PC-9 (cell line): ENCODE measurements at regions not wholly inside any gene's neighbourhood (a gene's known extent, or its start where the extent isn't known, plus 50 kb on each side); places are given as distances from the start of the nearest gene placed in this dataset.

Experiments used
- BruUV-seq: library from RNA; stranded (reverse); fragments of 400-500 nt; replicated peaks from 2 replicates; lab custom pipeline; 2021; lab: Mats Ljungman, UMichigan
- CTCF ChIA-PET: fragments of 300-600 bp; sonication (Branson Sonifier 250); formaldehyde crosslinking; loops from one replicate; lab custom pipeline; 2022; ENCODE audit warnings: antibody characterized with exemption; lab: Charles Lee
- POLR2A ChIA-PET: fragments of 300-600 bp; sonication (Branson Sonifier 250); formaldehyde crosslinking; loops from one replicate; lab custom pipeline; 2022; ENCODE audit warnings: antibody characterized with exemption; ENCODE audit not compliant: unreplicated experiment; lab: Charles Lee
- DNase-seq, 2 experiments: peaks; one replicate each; pipeline versions ENCODE4 v3.0.0 to v3.0.0-alpha.2; 2015 to 2022; ENCODE audit warnings: mixed read lengths in 1 of 2
- H2AFZ ChIP-seq: fragments of 200-600 bp; sonication (generic); 2 replicates; pipeline ENCODE4 v1.8.1; 2017; ENCODE audit warnings: antibody characterized with exemption
- H3F3A ChIP-seq: fragments of 200-600 bp; sonication (generic); 2 replicates; pipeline ENCODE4 v1.8.1; 2017; ENCODE audit warnings: antibody characterized with exemption, mild to moderate bottlenecking, low read depth; ENCODE audit not compliant: insufficient read depth
- H3K27ac ChIP-seq: fragments of 200-600 bp; sonication (generic); 2 replicates; pipeline ENCODE4 v1.6.1; 2016; ENCODE audit warnings: mixed run types
- H3K27me3 ChIP-seq: fragments of 200-600 bp; sonication (generic); 2 replicates; pipeline ENCODE4 v1.6.1; 2016; ENCODE audit warnings: low read depth, mixed run types; ENCODE audit not compliant: insufficient read depth
- H3K36me3 ChIP-seq: fragments of 200-600 bp; sonication (generic); 2 replicates; pipeline ENCODE4 v1.6.1; 2016; ENCODE audit warnings: low read depth, mixed run types
- H3K4me1 ChIP-seq: fragments of 200-600 bp; sonication (generic); replicated peaks from 2 replicates; pipeline ENCODE4 v1.6.1; 2016; ENCODE audit warnings: mixed run types; ENCODE audit not compliant: insufficient read depth
- H3K4me2 ChIP-seq: fragments of 200-600 bp; sonication (generic); 2 replicates; pipeline ENCODE4 v1.6.1; 2017; ENCODE audit warnings: mixed run types
- H3K4me3 ChIP-seq: fragments of 200-600 bp; sonication (generic); 2 replicates; pipeline ENCODE4 v1.6.1; 2016; ENCODE audit warnings: mixed run types
- H3K79me2 ChIP-seq: fragments of 200-600 bp; sonication (generic); 2 replicates; pipeline ENCODE4 v1.6.1; 2017; ENCODE audit warnings: low read depth, mixed run types
- H3K9me2 ChIP-seq: fragments of 200-600 bp; sonication (generic); 2 replicates; pipeline ENCODE4 v1.8.1; 2017; ENCODE audit warnings: mild to moderate bottlenecking; ENCODE audit not compliant: insufficient read depth
- H3K9me3 ChIP-seq: fragments of 200-600 bp; sonication (generic); 2 replicates; pipeline ENCODE4 v1.8.1; 2016; ENCODE audit warnings: low read depth; ENCODE audit not compliant: insufficient read depth
- H4K20me1 ChIP-seq: fragments of 200-600 bp; sonication (generic); 2 replicates; pipeline ENCODE4 v1.8.1; 2017; ENCODE audit not compliant: insufficient read depth
- EZH2 ChIP-seq: fragments of 200-600 bp; sonication (generic); IDR thresholded peaks from 2 replicates; pipeline ENCODE4 v1.8.0; 2017; ENCODE audit warnings: antibody characterized with exemption, low read depth
- intact Hi-C: fragments of 100-400 bp; cut with micrococcal nuclease; formaldehyde crosslinking; loops from one replicate; pipeline ENCODE4 v1.10.0; 2022; ENCODE audit not compliant: unreplicated experiment
- TF ChIP-seq, protein P1 (sequence below): fragments of 200-600 bp; sonication (generic); conservative IDR thresholded peaks from 2 replicates; pipeline ENCODE4 v1.6.1; 2017; ENCODE audit warnings: mixed run types, antibody characterized with exemption, mild to moderate bottlenecking, moderate library complexity

DNA sequence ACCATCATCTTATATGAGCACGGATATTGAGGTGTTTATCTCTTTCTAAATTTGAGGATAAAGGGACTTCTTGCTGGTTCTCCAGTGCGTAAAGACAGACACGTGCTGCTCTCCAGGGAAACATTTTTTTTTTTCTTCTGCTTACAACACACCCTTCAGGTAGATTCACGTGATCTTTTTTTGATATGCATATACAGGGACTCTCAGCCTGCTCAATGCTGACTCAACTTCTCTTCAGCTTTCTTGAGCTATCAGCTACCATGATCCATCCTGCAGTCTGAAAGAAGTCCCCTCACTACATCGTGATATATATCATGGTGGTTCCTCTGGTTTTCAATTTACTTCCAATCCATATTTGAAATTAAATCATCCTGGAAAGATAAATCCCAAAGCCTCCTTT is 87.1 kb upstream of the SLITRK3 start:
- Histone ChIP-seq H2AFZ (no peak overlapping the region), H4K20me1 (no peaks in the 10 kb centered on the region), H3F3A (no peaks in the 10 kb centered on the region), H3K36me3 (no peaks in the 10 kb centered on the region), H3K4me1 (no peaks in the 10 kb centered on the region), H3K9me2 (0 out of 2 replicates have a peak, but pooled peaks cover 3% of the 10 kb centered on the region), H3K4me2 (no peak overlapping the region), H3K4me3 (no peak overlapping the region), H3K79me2 (no peaks in the 10 kb centered on the region), H3K27me3 (no peaks in the 10 kb centered on the region), H3K27ac (no peak overlapping the region), H3K9me3 (no peaks in the 10 kb centered on the region; the same call in 1 of the 2 replicates)
- intact Hi-C loops = no loop called here
- DNase-seq = no peak
- ChIA-PET POLR2A (no interaction called here), CTCF (no interaction called here)
- BruUV-seq = no TSS peak
- no peak for TF ChIP-seq EZH2

DNA sequence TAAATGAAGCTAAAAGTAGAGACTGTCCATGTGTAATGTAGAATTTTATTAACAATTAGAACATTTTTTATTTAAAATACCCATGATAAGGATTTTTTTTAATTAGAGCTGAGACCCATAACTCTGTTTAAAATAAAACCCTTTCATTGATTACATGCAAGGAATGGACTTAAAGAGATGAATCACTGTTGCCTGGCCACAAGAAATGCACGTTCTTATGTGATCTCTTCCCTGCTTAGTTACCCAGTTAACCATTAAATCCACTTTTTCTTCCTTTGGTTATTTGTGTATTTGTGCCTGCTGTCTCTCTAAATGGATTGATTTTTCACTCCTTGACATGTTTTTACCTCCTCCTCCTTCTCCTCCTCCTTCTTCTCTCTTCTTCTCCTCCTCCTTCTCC is 83.3 kb upstream of the SLITRK3 start:
- no TSS peak for BruUV-seq
- CTCF ChIA-PET = no interaction called here

DNA sequence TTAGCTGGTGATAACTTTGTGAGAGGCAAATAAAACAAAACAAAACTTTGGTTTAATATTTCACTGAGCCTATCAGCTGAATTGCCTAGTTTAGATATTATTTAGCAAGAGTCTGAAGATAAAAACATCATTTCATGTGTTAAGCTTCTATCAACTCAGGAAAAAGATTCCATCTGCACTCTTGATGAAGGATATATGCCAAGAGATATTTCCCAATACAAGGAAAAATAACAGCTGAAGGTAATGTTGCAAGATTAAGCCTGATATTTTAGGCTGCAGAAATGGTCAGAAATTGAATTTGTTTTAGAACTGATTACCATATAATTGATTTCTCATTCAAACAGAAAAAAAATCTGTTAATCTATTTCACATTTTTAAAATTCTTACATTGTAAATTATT is 77.2 kb upstream of the SLITRK3 start:
- Histone ChIP-seq H3K36me3 (no peaks in the 10 kb centered on the region), H3K27ac (no peak overlapping the region), H3K27me3 (no peaks in the 10 kb centered on the region), H3K79me2 (no peaks in the 10 kb centered on the region), H3K4me3 (no peak overlapping the region), H3K4me2 (no peak overlapping the region), H3F3A (no peaks in the 10 kb centered on the region), H3K4me1 (no peaks in the 10 kb centered on the region), H3K9me3 (no peaks in the 10 kb centered on the region), H4K20me1 (no peaks in the 10 kb centered on the region), H3K9me2 (0 out of 2 replicates have a peak, but pooled peaks cover 4% of the 10 kb centered on the region), H2AFZ (no peak overlapping the region)
- CTCF ChIA-PET = no interaction called here
- DNase-seq = no peak
- TF ChIP-seq EZH2 = no peak
- TF ChIP-seq, protein P1, sequence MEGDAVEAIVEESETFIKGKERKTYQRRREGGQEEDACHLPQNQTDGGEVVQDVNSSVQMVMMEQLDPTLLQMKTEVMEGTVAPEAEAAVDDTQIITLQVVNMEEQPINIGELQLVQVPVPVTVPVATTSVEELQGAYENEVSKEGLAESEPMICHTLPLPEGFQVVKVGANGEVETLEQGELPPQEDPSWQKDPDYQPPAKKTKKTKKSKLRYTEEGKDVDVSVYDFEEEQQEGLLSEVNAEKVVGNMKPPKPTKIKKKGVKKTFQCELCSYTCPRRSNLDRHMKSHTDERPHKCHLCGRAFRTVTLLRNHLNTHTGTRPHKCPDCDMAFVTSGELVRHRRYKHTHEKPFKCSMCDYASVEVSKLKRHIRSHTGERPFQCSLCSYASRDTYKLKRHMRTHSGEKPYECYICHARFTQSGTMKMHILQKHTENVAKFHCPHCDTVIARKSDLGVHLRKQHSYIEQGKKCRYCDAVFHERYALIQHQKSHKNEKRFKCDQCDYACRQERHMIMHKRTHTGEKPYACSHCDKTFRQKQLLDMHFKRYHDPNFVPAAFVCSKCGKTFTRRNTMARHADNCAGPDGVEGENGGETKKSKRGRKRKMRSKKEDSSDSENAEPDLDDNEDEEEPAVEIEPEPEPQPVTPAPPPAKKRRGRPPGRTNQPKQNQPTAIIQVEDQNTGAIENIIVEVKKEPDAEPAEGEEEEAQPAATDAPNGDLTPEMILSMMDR = no peak
- intact Hi-C loops = no loop called here
- no TSS peak for BruUV-seq
- POLR2A ChIA-PET = no interaction called here

More for the DNA sequence above, 83.3 kb upstream of the SLITRK3 start:
- Histone ChIP-seq H3K4me1 (no peaks in the 10 kb centered on the region), H4K20me1 (no peaks in the 10 kb centered on the region), H3K27ac (no peak overlapping the region), H3K36me3 (no peaks in the 10 kb centered on the region), H3K9me3 (no peaks in the 10 kb centered on the region; the same call in 1 of the 2 replicates), H3K79me2 (no peaks in the 10 kb centered on the region), H3K27me3 (no peaks in the 10 kb centered on the region), H3K9me2 (0 out of 2 replicates have a peak, but pooled peaks cover 4% of the 10 kb centered on the region), H3K4me3 (no peak overlapping the region), H2AFZ (no peak overlapping the region), H3K4me2 (no peak overlapping the region), H3F3A (no peaks in the 10 kb centered on the region)
- POLR2A ChIA-PET = no interaction called here
- intact Hi-C loops = no loop called here
- no peak for DNase-seq
- TF ChIP-seq EZH2 = no peak
- TF ChIP-seq, protein P1 = no peak
